ENCODE measurements at regions not wholly inside any gene's neighbourhood (a gene's known extent, or its start where the extent isn't known, plus 50 kb on each side); places are given as distances from the start of the nearest gene placed in this dataset.

GRCh38 chr2:78941751-78942150 lies 83.8 kb upstream of the REG3G start:
- TF ChIP-seq, protein P1, sequence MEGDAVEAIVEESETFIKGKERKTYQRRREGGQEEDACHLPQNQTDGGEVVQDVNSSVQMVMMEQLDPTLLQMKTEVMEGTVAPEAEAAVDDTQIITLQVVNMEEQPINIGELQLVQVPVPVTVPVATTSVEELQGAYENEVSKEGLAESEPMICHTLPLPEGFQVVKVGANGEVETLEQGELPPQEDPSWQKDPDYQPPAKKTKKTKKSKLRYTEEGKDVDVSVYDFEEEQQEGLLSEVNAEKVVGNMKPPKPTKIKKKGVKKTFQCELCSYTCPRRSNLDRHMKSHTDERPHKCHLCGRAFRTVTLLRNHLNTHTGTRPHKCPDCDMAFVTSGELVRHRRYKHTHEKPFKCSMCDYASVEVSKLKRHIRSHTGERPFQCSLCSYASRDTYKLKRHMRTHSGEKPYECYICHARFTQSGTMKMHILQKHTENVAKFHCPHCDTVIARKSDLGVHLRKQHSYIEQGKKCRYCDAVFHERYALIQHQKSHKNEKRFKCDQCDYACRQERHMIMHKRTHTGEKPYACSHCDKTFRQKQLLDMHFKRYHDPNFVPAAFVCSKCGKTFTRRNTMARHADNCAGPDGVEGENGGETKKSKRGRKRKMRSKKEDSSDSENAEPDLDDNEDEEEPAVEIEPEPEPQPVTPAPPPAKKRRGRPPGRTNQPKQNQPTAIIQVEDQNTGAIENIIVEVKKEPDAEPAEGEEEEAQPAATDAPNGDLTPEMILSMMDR (IDR thresholded peaks at IDR 0.05; ENCODE audit: low read depth, low read length) = no peak
- TF ChIP-seq POLR2A (IDR thresholded peaks at IDR 0.05; ENCODE audit: extremely low read depth, insufficient read length) = no peak
- TF ChIP-seq MYC (IDR thresholded peaks at IDR 0.05; ENCODE audit: low read depth, low read length) = no peak
- no peak for TF ChIP-seq MAX (IDR thresholded peaks at IDR 0.05; ENCODE audit: low read depth, low read length)

All from NB4 (cell line).